ENCODE measurements at regions not wholly inside any gene's neighbourhood (a gene's known extent, or its start where the extent isn't known, plus 50 kb on each side); places are given as distances from the start of the nearest gene placed in this dataset.

- TF ChIP-seq POLR2AphosphoS5 (IDR thresholded peaks at IDR 0.05; ENCODE audit: borderline replicate concordance, low read depth, low read length) (no peak), EZH2 (IDR thresholded peaks at IDR 0.05) (no peak)
These were observed 117.8 kb downstream of the METRNL start for GRCh38 chr17:83196973-83197880.
